H9 (cell line): ENCODE measurements at regions not wholly inside any gene's neighbourhood (a gene's known extent, or its start where the extent isn't known, plus 50 kb on each side); places are given as distances from the start of the nearest gene placed in this dataset.

Experiments
- DNase-seq: peaks from one replicate; pipeline ENCODE4 v3.0.0-alpha.2; 2017
- H2AFZ ChIP-seq: one replicate; pipeline ENCODE4 v1.6.1; 2013; ENCODE audit warnings: mild to moderate bottlenecking, low read length, control low read depth, moderate library complexity
- H2AK5ac ChIP-seq: 2 replicates; pipeline ENCODE4 v1.6.1; 2013; ENCODE audit warnings: low read length, control low read depth, mixed read lengths; ENCODE audit not compliant: insufficient read length
- H2BK120ac ChIP-seq: one replicate; pipeline ENCODE4 v1.6.1; 2013; ENCODE audit warnings: low read depth, mild to moderate bottlenecking, low read length, control low read depth, inconsistent platforms; ENCODE audit not compliant: poor library complexity, severe bottlenecking
- H2BK12ac ChIP-seq: 2 replicates; pipeline ENCODE4 v1.6.1; 2013; ENCODE audit warnings: low read length, control low read depth, mixed read lengths, low read depth; ENCODE audit not compliant: insufficient read length
- H2BK15ac ChIP-seq: 2 replicates; pipeline ENCODE4 v1.6.1; 2013; ENCODE audit warnings: low read depth, low read length, control low read depth
- H2BK20ac ChIP-seq: one replicate; pipeline ENCODE4 v1.6.1; 2013; ENCODE audit warnings: low read depth, mild to moderate bottlenecking, low read length, control low read depth, inconsistent platforms; ENCODE audit not compliant: poor library complexity, severe bottlenecking
- H2BK5ac ChIP-seq: 2 replicates; pipeline ENCODE4 v1.6.1; 2013; ENCODE audit warnings: low read length, control low read depth, mixed read lengths; ENCODE audit not compliant: insufficient read length
- H3K14ac ChIP-seq: 2 replicates; pipeline ENCODE4 v1.6.1; 2013; ENCODE audit warnings: low read length, control low read depth; ENCODE audit not compliant: insufficient read depth
- H3K18ac ChIP-seq: 2 replicates; pipeline ENCODE4 v1.6.1; 2013; ENCODE audit warnings: low read depth, mild to moderate bottlenecking, mixed read lengths, low read length, control low read depth; ENCODE audit not compliant: insufficient read length
- H3K23ac ChIP-seq: 2 replicates; pipeline ENCODE4 v1.6.1; 2013; ENCODE audit warnings: low read length, control low read depth, mixed read lengths, low read depth; ENCODE audit not compliant: insufficient read length
- H3K23me2 ChIP-seq: 2 replicates; pipeline ENCODE4 v1.6.1; 2013; ENCODE audit warnings: low read depth, mild to moderate bottlenecking, mixed read lengths, low read length, control low read depth; ENCODE audit not compliant: insufficient read length, poor library complexity, severe bottlenecking
- H3K27ac ChIP-seq: 2 replicates; pipeline ENCODE4 v1.5.1; 2013; ENCODE audit warnings: low read length, control low read depth, mixed read lengths, low read depth; ENCODE audit not compliant: insufficient read length
- H3K27me3 ChIP-seq: 2 replicates; pipeline ENCODE4 v1.6.1; 2013; ENCODE audit warnings: low read length, control low read depth, inconsistent platforms; ENCODE audit not compliant: insufficient read depth
- H3K4ac ChIP-seq: 2 replicates; pipeline ENCODE4 v1.6.1; 2013; ENCODE audit warnings: low read depth, mild to moderate bottlenecking, control low read depth, inconsistent platforms, low read length, moderate library complexity
- H3K4me1 ChIP-seq: 2 replicates; pipeline ENCODE4 v1.6.1; 2013; ENCODE audit warnings: low read length, control low read depth, inconsistent platforms; ENCODE audit not compliant: insufficient read depth
- H3K4me2 ChIP-seq: 2 replicates; pipeline ENCODE4 v1.6.1; 2013; ENCODE audit warnings: low read length, control low read depth, mixed read lengths; ENCODE audit not compliant: insufficient read length, insufficient read depth
- H3K56ac ChIP-seq: 2 replicates; pipeline ENCODE4 v1.6.1; 2013; ENCODE audit warnings: low read depth, mild to moderate bottlenecking, mixed read lengths, low read length, control low read depth; ENCODE audit not compliant: insufficient read length
- H3K79me1 ChIP-seq: 2 replicates; pipeline ENCODE4 v1.6.1; 2013; ENCODE audit warnings: low read depth, mild to moderate bottlenecking, moderate library complexity, low read length, control low read depth, inconsistent platforms; ENCODE audit not compliant: insufficient read depth, poor library complexity, severe bottlenecking
- H3K79me2 ChIP-seq: 2 replicates; pipeline ENCODE4 v1.6.1; 2013; ENCODE audit warnings: low read length, control low read depth, inconsistent platforms; ENCODE audit not compliant: insufficient read depth
- H3K9ac ChIP-seq: 2 replicates; pipeline ENCODE4 v1.6.1; 2013; ENCODE audit warnings: low read length, control low read depth, mixed read lengths; ENCODE audit not compliant: insufficient read length; ENCODE audit errors: extremely low read depth
- H3K9me3 ChIP-seq: one replicate; pipeline ENCODE4 v1.6.1; 2013; ENCODE audit warnings: low read depth, low read length, inconsistent platforms; ENCODE audit not compliant: control insufficient read depth
- H3T11ph ChIP-seq: one replicate; pipeline ENCODE4 v1.6.1; 2013; ENCODE audit warnings: mild to moderate bottlenecking, low read length, control low read depth, inconsistent platforms
- H4K20me1 ChIP-seq: one replicate; pipeline ENCODE4 v1.6.1; 2013; ENCODE audit not compliant: control insufficient read depth, insufficient read length, insufficient read depth
- H4K5ac ChIP-seq: 2 replicates; pipeline ENCODE4 v1.6.1; 2013; ENCODE audit warnings: low read depth, mild to moderate bottlenecking, mixed read lengths, low read length, control low read depth; ENCODE audit not compliant: insufficient read length
- H4K8ac ChIP-seq: replicated peaks from 2 replicates; pipeline ENCODE4 v1.6.1; 2013; ENCODE audit warnings: low read length, control low read depth, mixed read lengths, low read depth; ENCODE audit not compliant: insufficient read length
- H4K91ac ChIP-seq: 2 replicates; pipeline ENCODE4 v1.6.1; 2013; ENCODE audit warnings: low read depth, mild to moderate bottlenecking, moderate library complexity, mixed read lengths, low read length, control low read depth; ENCODE audit not compliant: insufficient read length
- H3K27ac Mint-ChIP-seq, 3 experiments: 2 replicates in 2 of 3; 3 replicates in 1 of 3; pipeline ENCODE4 v1.8.0; 2020 to 2021; ENCODE audit warnings: mixed read lengths in 3 of 3, mild to moderate bottlenecking in 1 of 3, moderate library complexity in 1 of 3
- H3K27me3 Mint-ChIP-seq: 2 replicates; pipeline ENCODE4 v1.8.0; 2021; ENCODE audit warnings: low read depth, mild to moderate bottlenecking, moderate library complexity, mixed read lengths
- H3K36me3 Mint-ChIP-seq, 3 experiments: 2 replicates in 2 of 3; 3 replicates in 1 of 3; pipeline ENCODE4 v1.8.0; 2020 to 2021; ENCODE audit warnings: low read depth in 3 of 3, mixed read lengths in 3 of 3; ENCODE audit not compliant: insufficient read depth in 1 of 3
- H3K4me1 Mint-ChIP-seq, 2 experiments: 2 replicates each; pipeline ENCODE4 v1.8.0; 2020; ENCODE audit warnings: mixed read lengths in 2 of 2
- H3K4me3 Mint-ChIP-seq, 2 experiments: 2 replicates in 1 of 2; 3 replicates in 1 of 2; pipeline ENCODE4 v1.8.0; 2020 to 2021; ENCODE audit warnings: mild to moderate bottlenecking in 2 of 2, mixed read lengths in 2 of 2, moderate library complexity in 1 of 2
- H3K9me3 Mint-ChIP-seq, 2 experiments: 2 replicates in 1 of 2; 3 replicates in 1 of 2; pipeline ENCODE4 v1.8.0; 2020; ENCODE audit warnings: mild to moderate bottlenecking in 2 of 2, mixed read lengths in 2 of 2, moderate library complexity in 1 of 2
- WGBS: extraction: QIAGEN DNeasy Blood & Tissue Kit; methylation state at CpG from one replicate; pipeline ENCODE4 v1.1.7; 2013; ENCODE audit warnings: missing lambda C conversion rate, low lambda C conversion rate, mixed read lengths; ENCODE audit not compliant: insufficient read length; ENCODE audit errors: extremely low coverage; 5-methylcytosine and 5-hydroxymethylcytosine counted together
- TF ChIP-seq, protein P1 (sequence below): fragments of 200-600 bp; sonication (generic); conservative IDR thresholded peaks from 3 replicates; pipeline ENCODE4 v1.8.0; 2021; ENCODE audit warnings: antibody characterized with exemption, mild to moderate bottlenecking

DNA sequence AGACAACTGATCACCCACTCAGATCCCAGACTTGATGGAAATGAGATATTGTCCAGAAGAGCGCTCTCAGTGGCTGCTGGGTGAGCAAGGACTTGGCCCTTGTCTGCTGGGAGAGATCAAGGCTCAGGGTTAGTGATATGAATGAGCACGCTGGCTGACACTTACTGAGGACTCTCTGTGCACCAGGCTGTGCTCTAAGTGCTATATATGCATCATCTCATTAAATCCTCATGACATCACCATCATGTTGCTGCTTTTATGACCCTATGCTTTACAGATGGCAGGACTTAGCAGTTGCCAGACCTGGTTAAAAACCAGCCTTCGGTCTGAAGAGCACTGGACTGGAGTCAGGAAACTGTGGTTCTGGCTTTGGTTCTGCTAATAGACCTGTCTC, 260.9 kb downstream of the VRK1 start:
- H3T11ph ChIP-seq, result no peak overlapping the region
- no peak overlapping the region for H2BK12ac ChIP-seq
- H3K14ac ChIP-seq, result no peak overlapping the region
- no peaks in the 10 kb centered on the region for H3K79me1 ChIP-seq
- TF ChIP-seq, protein P1, sequence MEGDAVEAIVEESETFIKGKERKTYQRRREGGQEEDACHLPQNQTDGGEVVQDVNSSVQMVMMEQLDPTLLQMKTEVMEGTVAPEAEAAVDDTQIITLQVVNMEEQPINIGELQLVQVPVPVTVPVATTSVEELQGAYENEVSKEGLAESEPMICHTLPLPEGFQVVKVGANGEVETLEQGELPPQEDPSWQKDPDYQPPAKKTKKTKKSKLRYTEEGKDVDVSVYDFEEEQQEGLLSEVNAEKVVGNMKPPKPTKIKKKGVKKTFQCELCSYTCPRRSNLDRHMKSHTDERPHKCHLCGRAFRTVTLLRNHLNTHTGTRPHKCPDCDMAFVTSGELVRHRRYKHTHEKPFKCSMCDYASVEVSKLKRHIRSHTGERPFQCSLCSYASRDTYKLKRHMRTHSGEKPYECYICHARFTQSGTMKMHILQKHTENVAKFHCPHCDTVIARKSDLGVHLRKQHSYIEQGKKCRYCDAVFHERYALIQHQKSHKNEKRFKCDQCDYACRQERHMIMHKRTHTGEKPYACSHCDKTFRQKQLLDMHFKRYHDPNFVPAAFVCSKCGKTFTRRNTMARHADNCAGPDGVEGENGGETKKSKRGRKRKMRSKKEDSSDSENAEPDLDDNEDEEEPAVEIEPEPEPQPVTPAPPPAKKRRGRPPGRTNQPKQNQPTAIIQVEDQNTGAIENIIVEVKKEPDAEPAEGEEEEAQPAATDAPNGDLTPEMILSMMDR, result no peak
- H4K91ac ChIP-seq, result no peak overlapping the region
- no peak overlapping the region for H3K4ac ChIP-seq
- no peaks in the 10 kb centered on the region for H3K23me2 ChIP-seq
- H3K27me3 ChIP-seq, result no peaks in the 10 kb centered on the region
- H4K8ac ChIP-seq, result no peak overlapping the region
- H2AFZ ChIP-seq, result no peak overlapping the region
- no peak overlapping the region for H3K23ac ChIP-seq
- no peak overlapping the region for H2BK5ac ChIP-seq
- WGBS, result no CpG with 5 or more reads among the region's 3 CpGs
- no peak overlapping the region for H3K4me3 Mint-ChIP-seq
- H2AK5ac ChIP-seq, result no peak overlapping the region
- H3K27me3 Mint-ChIP-seq, result peaks cover 1% of the 10 kb centered on the region; the same call in 1 of the 2 replicates
- H3K4me1 ChIP-seq, result no peaks in the 10 kb centered on the region
- no peak overlapping the region for H2BK15ac ChIP-seq
- no peak overlapping the region for H3K56ac ChIP-seq
- no peak overlapping the region for H3K27ac ChIP-seq
- H3K4me1 Mint-ChIP-seq, result peaks cover 6% of the 10 kb centered on the region in 2 experiments
- no peak overlapping the region for H3K18ac ChIP-seq
- H3K9ac ChIP-seq, result no peak overlapping the region
- no peaks in the 10 kb centered on the region for H3K79me2 ChIP-seq
- no peak for DNase-seq
- H3K9me3 ChIP-seq, result no peaks in the 10 kb centered on the region
- H3K36me3 Mint-ChIP-seq, result no peaks in the 10 kb centered on the region; a peak in 1 of 7 replicates
- H3K4me2 ChIP-seq, result no peak overlapping the region
- H4K20me1 ChIP-seq, result no peaks in the 10 kb centered on the region
- no peak overlapping the region for H4K5ac ChIP-seq
- H2BK120ac ChIP-seq, result no peak overlapping the region
- peaks cover 0 to 3% of the 10 kb centered on the region in 2 experiments; a peak in 1 of 5 replicates for H3K9me3 Mint-ChIP-seq
- no peak overlapping the region for H3K27ac Mint-ChIP-seq
- no peak overlapping the region for H2BK20ac ChIP-seq
